GM12872 (cell line): ENCODE measurements at regions not wholly inside any gene's neighbourhood (a gene's known extent, or its start where the extent isn't known, plus 50 kb on each side); places are given as distances from the start of the nearest gene placed in this dataset.

Source experiments
- TF ChIP-seq, protein P1 (sequence below): IDR thresholded peaks from 3 replicates; pipeline ENCODE4 v1.5.1; 2011; ENCODE audit warnings: low read depth, mild to moderate bottlenecking, low read length, moderate library complexity; ENCODE audit not compliant: insufficient read depth

DNA sequence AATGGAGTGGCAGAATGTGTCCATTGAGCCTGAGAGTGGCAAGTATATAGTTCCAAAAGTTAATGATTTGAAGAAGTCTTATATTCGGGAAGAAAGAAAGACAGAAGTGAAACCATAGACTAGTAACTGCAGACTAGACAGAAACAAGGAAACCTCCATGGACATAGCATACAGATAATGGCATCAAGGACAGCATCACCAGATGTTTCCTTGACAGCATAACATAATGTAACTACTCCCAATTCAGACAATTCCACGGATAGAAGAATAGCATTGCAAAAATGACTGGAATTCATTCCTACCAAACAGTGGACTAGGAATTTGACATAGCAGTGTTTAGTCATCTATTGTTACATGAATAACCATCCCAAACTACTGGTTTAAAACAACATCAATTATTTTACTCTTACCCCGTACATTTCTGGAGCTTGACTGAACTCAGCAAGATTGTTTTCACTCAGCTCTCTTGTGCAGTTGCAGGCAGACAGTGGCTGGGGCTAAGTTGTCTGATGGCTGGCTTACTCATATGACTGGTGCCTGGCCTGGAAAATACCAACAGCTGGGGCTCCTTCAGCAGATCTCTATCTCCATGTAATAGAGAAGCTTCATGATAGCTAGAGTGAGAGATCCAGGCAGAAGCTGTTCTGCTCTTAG is 109.7 kb upstream of the GADL1 start:
- TF ChIP-seq, protein P1, sequence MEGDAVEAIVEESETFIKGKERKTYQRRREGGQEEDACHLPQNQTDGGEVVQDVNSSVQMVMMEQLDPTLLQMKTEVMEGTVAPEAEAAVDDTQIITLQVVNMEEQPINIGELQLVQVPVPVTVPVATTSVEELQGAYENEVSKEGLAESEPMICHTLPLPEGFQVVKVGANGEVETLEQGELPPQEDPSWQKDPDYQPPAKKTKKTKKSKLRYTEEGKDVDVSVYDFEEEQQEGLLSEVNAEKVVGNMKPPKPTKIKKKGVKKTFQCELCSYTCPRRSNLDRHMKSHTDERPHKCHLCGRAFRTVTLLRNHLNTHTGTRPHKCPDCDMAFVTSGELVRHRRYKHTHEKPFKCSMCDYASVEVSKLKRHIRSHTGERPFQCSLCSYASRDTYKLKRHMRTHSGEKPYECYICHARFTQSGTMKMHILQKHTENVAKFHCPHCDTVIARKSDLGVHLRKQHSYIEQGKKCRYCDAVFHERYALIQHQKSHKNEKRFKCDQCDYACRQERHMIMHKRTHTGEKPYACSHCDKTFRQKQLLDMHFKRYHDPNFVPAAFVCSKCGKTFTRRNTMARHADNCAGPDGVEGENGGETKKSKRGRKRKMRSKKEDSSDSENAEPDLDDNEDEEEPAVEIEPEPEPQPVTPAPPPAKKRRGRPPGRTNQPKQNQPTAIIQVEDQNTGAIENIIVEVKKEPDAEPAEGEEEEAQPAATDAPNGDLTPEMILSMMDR = no peak

DNA sequence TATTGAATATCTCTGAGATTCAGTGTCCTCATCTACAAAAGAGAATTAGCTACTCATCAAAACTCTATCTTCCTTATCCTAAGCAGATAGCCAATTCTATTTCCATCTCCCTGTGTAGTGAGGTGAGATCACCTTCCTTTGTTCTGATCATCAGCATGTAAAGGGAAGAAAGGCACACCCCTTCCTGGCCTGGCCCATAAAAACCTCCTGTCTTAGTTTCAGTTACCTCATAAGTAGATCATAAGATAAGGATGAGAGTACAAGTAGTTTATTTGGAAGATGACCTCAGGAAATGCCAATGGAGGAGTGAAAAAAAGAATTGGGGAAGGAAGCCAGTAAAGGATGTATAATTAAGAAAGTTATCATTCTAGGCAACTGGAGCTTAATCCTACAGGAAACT is 114.5 kb upstream of the GADL1 start:
- TF ChIP-seq, protein P1 = no peak

DNA sequence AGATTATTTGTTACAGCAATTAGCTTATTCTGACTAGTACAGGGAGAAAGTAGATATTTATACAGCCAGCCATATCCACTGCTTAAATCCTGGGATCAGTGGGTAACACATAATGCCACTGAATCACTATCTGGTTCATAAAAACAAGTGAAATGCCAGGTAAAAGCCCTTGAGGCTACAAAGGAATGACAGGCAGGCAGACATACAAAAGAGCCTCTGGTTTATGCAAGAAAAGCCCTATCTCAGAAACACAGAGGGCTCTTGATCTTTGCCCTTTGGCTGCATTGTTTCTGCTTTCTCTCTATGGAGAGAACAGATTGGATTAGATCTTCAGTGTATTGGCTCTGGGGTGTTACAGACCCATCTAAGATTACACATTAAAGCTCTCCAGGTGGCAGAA is 115.4 kb upstream of the GADL1 start:
- TF ChIP-seq, protein P1 = no peak

DNA sequence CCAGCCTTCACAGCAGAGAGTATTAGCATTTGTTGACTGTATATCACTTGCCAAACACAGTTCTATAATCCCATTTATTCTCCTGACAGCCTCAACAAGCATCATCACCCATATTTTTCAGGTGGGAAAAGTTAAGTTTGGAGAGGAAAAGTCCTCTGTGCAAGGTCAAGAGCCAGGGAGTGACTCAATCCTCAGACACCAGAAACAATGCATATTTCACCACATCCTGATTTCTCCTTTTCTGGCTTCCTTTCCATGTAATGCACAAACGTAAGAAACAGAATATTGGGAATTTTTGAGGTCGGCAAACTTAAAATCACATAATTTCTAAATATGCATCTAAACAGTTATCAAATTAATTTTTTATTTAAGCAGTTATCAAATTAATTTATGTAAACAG is 116.0 kb upstream of the GADL1 start:
- TF ChIP-seq, protein P1 = no peak

DNA sequence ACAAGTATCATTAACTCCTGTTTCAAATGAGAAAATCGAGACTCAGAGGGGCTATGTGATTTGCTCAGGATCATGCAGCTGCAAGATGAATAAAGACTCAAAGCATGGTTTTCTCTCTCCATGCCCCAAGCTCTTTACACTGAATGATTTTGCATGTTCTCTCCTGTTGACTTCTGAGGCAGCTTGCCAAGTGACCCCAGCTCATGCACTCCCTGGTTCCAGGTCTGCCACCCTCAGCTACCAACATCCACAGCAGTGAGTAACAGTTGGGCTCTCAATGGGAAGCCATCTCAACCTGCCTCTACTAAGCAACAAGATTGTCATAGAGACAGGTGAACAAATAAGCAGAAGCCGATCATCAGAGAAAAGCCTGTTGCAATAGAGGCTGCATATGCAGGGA is 116.9 kb upstream of the GADL1 start:
- TF ChIP-seq, protein P1 = no peak

DNA sequence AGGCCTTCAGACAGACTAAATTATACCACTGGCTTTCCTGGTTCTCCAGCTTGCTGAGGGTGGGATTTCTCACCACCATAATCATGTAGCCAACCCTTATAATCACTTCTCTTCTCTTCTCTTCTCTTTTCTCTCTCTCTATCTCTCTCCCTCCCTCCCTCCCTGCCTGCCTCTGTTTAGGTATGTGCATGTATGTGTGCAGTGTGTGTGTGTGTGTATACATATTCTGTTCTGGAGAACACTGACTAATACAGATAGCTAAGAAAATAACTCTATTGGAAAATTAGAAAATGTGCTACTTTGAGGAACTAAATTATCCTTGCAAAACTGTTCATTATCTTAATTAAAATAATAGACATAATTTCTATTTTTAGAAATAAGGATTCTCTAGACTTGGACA is 118.6 kb upstream of the GADL1 start:
- TF ChIP-seq, protein P1 = no peak

DNA sequence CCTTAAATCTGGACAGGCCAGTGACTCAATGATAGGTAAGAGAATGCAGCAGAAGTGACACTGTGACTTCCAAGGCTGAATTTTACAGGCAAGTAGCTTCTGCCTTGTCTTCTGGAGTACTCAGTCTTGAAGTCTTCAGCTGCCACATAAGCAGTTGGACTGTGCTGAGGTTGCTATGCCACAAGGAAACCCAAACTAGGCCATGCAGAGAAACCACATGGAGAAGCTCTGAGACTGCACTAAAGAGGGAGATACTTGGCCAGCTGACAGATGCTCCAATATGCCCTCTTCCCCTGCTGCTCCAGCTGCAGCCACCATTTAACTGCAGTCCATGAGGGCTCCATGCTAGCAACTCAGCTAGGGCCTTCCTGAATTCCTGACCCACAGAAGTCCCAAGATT is 119.4 kb upstream of the GADL1 start:
- TF ChIP-seq, protein P1 = no peak
